GM21737 (cell line): ENCODE measurements at regions not wholly inside any gene's neighbourhood (a gene's known extent, or its start where the extent isn't known, plus 50 kb on each side); places are given as distances from the start of the nearest gene placed in this dataset.
A peak's percentile ranks its signal among the peaks of the same experiment; 100 is the strongest.
"Not testable (repeated sequence)": the region's sequence is repeated elsewhere in the genome, so short reads cannot be mapped to it uniquely, and the experiment has no call there.

Experiments used
- ATAC-seq: cut with Tn5 transposase; IDR thresholded peaks from one replicate; pipeline ENCODE4 v1.9.1; 2021; ENCODE audit warnings: mild to moderate bottlenecking, moderate library complexity; ENCODE audit not compliant: unreplicated experiment

DNA sequence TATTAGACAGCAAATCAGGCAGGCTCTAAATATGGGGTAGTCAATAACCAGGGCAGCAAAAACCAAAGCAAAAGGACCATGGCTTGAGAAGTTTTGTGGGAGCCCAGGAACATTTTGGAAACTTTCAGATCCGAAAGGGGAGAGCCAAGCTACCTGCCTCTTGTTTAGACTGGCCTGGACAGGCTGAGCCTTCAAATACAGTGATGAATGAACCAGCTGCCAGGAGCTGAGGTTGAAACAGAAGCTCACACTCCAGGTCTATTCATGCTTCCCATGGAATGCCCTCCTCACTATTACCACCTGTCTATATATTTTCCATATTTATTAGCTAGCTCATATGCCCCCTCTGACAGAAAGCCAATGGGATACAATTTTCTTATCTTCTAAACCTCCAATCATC lies 150.8 kb upstream of the SLC44A1 start:
- no peak for ATAC-seq

GRCh38 chr9:105098370-105098769 lies 146.1 kb upstream of the SLC44A1 start:
- no peak for ATAC-seq

- ATAC-seq, result no peak
These were observed 140.7 kb upstream of the SLC44A1 start for GRCh38 chr9:105103776-105104175.

DNA sequence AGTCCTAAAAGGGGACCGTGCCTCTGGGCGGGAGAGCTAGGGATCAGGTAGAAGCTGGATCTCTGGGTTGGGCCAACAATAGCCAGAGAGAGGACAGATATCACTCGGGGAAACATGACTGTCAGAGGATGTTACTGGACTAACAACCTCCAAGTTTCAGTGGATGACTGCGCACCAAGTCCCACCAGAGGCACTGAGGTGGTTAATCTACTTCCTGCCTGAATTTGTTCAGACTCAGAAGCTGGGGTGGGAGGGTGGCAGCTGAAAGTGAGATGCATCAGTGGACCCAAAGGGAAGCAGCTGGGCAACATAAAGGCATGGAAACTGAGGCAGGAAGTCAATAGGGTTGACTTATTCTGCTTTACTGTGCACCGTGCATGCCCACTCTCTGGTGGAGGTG lies 130.1 kb upstream of the SLC44A1 start:
- ATAC-seq, result peak; percentile 66

DNA sequence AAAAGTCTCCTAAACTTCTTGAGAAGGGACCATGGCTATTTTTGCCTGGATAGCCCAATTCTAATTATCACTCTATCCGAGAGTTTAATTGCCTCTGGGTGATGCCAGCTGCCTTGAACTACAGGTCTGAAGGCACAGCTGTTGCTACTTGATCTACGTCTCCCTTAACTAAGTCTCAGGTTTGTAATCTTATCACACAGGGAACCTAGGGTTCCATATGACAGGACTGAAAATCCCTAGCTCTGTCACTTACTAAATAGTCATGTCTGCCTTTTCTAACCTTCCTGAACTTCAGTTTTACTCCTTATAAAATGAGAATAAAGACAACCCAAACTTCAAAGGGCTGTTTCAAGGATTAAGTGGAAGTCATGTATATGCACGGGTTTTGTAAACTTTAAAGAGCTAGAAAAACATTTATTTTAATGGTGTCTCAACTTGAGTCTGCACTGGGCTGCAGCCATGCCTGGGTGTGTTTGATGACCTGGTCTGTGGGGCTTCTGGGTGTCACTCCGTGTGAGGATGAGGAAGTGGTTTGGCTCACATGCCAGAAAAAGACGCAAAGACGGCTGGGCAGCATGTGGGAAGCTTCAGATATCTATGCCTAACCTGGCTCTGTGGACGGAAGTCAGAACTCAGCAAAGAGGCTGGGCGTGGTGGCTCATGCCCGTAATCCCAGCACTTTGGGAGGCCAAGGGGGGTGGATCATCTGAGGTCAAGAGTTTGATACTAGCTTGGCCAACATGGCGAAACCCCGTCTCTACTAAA lies 129.3 kb upstream of the SLC44A1 start:
- ATAC-seq, result peak; percentile 74

- ATAC-seq, result no peak
These were observed 128.2 kb upstream of the SLC44A1 start for GRCh38 chr9:105116052-105116868.

GRCh38 chr9:105117234-105117633 lies 127.2 kb upstream of the SLC44A1 start:
- no peak for ATAC-seq

GRCh38 chr9:105118636-105119035 lies 125.8 kb upstream of the SLC44A1 start:
- no peak for ATAC-seq

- no peak for ATAC-seq
These were observed 125.3 kb upstream of the SLC44A1 start for GRCh38 chr9:105119156-105119555.

DNA sequence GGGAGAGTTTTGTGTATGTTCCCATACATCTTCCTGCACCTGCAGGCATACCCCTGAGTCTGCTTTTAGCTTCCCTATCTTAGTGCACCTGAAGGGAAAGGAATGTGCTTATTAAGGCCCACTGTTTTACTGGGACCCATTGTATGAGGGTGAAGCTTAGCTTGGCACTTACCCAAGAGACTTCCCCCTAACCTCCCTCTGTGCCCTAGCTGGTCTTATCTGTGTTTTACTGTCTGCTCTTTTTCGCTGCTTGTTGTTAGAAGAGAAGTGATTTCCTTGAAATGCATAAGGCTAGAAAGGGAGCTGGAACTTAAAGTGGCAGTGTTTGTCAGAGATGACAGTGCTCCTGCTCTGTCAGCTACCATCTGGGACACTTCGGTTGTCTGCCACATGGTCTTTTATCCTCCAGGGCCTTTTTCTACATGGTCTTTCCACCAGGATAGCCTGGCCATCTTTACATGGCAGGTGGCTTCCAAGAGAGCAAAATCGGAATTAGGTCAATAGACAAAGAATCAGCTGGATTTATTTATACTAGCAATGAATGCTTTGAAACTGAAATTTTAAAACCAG lies 122.5 kb upstream of the SLC44A1 start:
- no peak for ATAC-seq

DNA sequence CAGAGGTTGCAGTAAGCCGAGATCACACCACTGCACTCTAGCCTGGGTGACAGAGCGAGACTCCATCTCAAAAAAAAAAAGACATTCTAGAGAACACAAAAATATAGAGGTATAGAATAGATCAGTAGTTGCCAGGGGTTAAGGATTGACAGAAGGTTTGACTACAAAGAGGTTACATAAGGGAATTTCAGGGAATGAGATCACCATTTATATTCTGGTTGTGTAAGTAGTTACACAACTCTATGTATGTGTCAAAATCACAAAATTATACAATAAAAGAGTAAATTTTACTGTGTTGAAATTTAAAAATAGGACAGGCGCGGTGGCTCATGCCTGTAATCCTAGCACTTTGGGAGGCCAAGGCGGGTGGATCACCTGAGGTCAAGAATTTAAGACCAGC lies 119.9 kb upstream of the SLC44A1 start:
- not testable (repeated sequence) for ATAC-seq

DNA sequence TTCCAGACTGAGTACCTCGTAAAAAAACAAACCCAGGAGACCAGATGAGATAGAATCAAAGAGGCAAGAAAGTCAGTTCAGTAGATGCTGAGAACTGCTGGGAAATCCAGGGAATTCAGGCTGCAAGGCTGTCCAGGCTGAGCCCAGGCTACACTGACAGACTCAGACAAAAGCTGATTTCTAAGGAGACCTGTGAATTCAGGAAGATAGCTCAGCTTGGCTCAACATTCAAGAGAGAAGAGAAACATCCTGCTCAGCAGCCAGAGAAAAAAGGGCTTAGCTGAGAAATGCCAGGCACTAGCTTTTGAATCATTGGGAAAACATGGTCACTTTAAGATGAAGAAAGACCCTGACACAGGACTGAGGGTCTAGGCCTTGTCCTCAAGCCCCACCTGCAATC lies 118.2 kb upstream of the SLC44A1 start:
- no peak for ATAC-seq

- ATAC-seq, result peak; percentile 100
These were observed 116.6 kb upstream of the SLC44A1 start for GRCh38 chr9:105127863-105128220.

- ATAC-seq, result no peak
These were observed 115.4 kb upstream of the SLC44A1 start for GRCh38 chr9:105128908-105129600.

DNA sequence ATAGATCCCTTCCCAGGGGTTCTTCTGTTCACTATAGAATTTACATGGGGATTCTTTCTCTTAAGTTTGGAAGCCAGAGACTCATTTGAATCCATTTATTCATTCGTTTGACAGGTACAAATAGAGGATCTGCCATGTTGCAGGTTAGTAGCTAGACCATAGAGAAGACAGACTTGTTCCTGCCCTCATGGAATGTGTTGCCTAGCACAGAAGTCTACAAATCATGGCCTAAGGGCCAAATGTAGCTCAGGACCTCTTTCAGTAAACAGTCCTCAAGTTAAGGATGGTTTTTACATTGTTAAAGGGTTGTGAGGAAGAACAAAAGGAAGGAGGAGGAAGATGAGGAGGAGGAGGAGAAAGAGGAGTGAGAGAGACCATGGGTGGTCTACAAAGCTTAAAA lies 114.7 kb upstream of the SLC44A1 start:
- no peak for ATAC-seq

GRCh38 chr9:105131981-105132380 lies 112.5 kb upstream of the SLC44A1 start:
- no peak for ATAC-seq

GRCh38 chr9:105132606-105133005 lies 111.8 kb upstream of the SLC44A1 start:
- no peak for ATAC-seq

- ATAC-seq, result no peak
These were observed 106.1 kb upstream of the SLC44A1 start for GRCh38 chr9:105138306-105138801.

DNA sequence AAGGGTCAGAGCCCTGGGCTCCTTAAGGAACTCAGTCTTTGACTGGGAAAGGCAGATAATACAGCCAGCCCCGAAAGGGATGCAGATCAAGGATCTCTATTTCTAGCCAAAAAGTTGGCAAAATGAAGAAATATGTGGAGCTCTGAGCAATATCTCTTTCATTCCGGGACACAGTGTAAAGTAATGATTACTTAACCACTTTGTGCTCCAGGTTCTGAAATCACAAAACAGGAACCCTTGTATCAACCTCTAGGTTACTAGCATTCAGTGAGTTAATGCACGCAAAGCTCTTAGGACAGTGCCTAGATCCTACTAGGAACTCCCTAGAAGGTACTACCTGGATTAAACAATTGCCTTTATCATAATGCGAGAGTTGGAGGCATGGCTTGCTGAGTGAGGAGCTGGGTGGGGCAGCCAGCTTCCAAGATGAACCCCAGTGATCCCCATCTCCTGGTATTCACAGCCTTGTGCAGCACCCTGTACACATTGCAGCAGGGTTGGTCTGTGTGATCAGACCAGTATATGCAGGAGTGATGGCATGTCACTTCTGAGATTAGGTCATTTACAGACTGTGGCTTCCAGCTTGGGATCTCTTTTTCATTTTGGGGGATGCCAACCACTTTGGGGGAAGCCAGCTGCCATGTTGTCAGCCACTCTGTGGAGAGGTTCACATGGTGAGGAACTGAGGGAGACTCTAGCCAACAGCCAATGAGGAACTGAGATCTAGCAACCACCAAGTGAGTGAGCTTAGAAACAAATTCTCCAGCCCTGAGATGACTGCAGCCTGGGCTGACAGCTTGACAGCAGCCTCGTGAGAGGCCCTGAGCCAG lies 103.1 kb upstream of the SLC44A1 start:
- ATAC-seq, result peak; percentile 72

DNA sequence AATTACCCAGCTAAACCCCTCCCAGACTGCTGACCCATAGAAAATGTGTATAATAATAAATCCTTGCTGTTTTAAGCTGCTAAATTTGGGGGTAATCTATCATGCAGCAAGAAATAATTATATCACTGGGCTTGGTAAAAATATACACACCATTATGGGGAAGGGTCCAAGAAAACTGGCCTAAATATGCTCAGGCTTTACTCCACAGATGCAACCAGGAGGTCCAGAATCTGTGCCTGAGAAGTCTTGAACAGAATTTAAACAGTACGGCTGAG lies 102.5 kb upstream of the SLC44A1 start:
- ATAC-seq, result no peak
